Astrocyte (in vitro differentiated cells and primary cell): ENCODE measurements at regions not wholly inside any gene's neighbourhood (a gene's known extent, or its start where the extent isn't known, plus 50 kb on each side); places are given as distances from the start of the nearest gene placed in this dataset.
"Not testable (repeated sequence)": the region's sequence is repeated elsewhere in the genome, so short reads cannot be mapped to it uniquely, and the experiment has no call there.

ENCODE experiments used
- DNase-seq: peaks from one replicate; pipeline ENCODE4 v3.0.0-alpha.2; 2010; ENCODE audit warnings: low read depth
- FAIRE-seq: peaks from 2 replicates; lab custom pipeline; 2011; peaks lifted over from hg19 to GRCh38; lab: Jason Lieb, UNC
- H2AFZ ChIP-seq: 2 replicates; pipeline ENCODE4 v1.6.0; 2012; ENCODE audit warnings: low read depth, low read length, inconsistent platforms
- H3K27ac ChIP-seq: 2 replicates; pipeline ENCODE4 v1.5.1; 2011; ENCODE audit warnings: low read depth, low read length, inconsistent platforms
- H3K27me3 ChIP-seq: 2 replicates; pipeline ENCODE4 v1.6.0; 2011; ENCODE audit warnings: low read length, inconsistent platforms; ENCODE audit not compliant: insufficient read depth
- H3K36me3 ChIP-seq: 2 replicates; pipeline ENCODE4 v1.5.1; 2011; ENCODE audit warnings: low read length, inconsistent platforms; ENCODE audit not compliant: insufficient read depth
- H3K4me1 ChIP-seq: 2 replicates; pipeline ENCODE4 v1.5.1; 2011; ENCODE audit warnings: low read length, inconsistent platforms; ENCODE audit not compliant: insufficient read depth
- H3K4me2 ChIP-seq: 2 replicates; pipeline ENCODE4 v1.6.0; 2012; ENCODE audit warnings: low read length, inconsistent platforms
- H3K4me3 ChIP-seq: 2 replicates; pipeline ENCODE4 v1.5.1; 2011; ENCODE audit warnings: low read depth, mild to moderate bottlenecking, low read length, inconsistent platforms; ENCODE audit not compliant: insufficient read depth
- H3K79me2 ChIP-seq: 2 replicates; pipeline ENCODE4 v1.6.0; 2012; ENCODE audit warnings: mild to moderate bottlenecking, low read length, inconsistent platforms; ENCODE audit not compliant: insufficient read depth
- H3K9ac ChIP-seq: 2 replicates; pipeline ENCODE4 v1.6.0; 2012; ENCODE audit warnings: mild to moderate bottlenecking, low read length, inconsistent platforms
- H3K9me3 ChIP-seq: 2 replicates; pipeline ENCODE4 v1.5.1; 2012; ENCODE audit warnings: low read depth, mild to moderate bottlenecking, low read length, inconsistent platforms; ENCODE audit not compliant: insufficient read depth
- H4K20me1 ChIP-seq: 2 replicates; pipeline ENCODE4 v1.6.0; 2012; ENCODE audit warnings: low read length, inconsistent platforms; ENCODE audit not compliant: insufficient read depth
- H3K27ac Mint-ChIP-seq: one replicate; pipeline ENCODE4 v1.8.0; 2021; ENCODE audit warnings: mild to moderate bottlenecking, mixed read lengths; ENCODE audit not compliant: unreplicated experiment
- H3K27me3 Mint-ChIP-seq: one replicate; pipeline ENCODE4 v1.8.0; 2021; ENCODE audit warnings: low read depth, mixed read lengths; ENCODE audit not compliant: unreplicated experiment
- H3K36me3 Mint-ChIP-seq: one replicate; pipeline ENCODE4 v1.8.0; 2021; ENCODE audit warnings: low read depth, mixed read lengths; ENCODE audit not compliant: unreplicated experiment
- H3K4me1 Mint-ChIP-seq: one replicate; pipeline ENCODE4 v1.8.0; 2021; ENCODE audit warnings: low read depth, mixed read lengths; ENCODE audit not compliant: unreplicated experiment
- H3K4me3 Mint-ChIP-seq: one replicate; pipeline ENCODE4 v1.8.0; 2021; ENCODE audit warnings: mild to moderate bottlenecking, moderate library complexity, mixed read lengths; ENCODE audit not compliant: unreplicated experiment
- H3K9me3 Mint-ChIP-seq: one replicate; pipeline ENCODE4 v1.8.0; 2021; ENCODE audit warnings: mild to moderate bottlenecking, mixed read lengths; ENCODE audit not compliant: unreplicated experiment
- TF ChIP-seq, protein P1 (sequence below): IDR thresholded peaks from 2 replicates; pipeline ENCODE4 v1.5.1; 2011; ENCODE audit warnings: low read depth, mild to moderate bottlenecking, inconsistent platforms, low read length, moderate library complexity; ENCODE audit not compliant: insufficient read depth

DNA sequence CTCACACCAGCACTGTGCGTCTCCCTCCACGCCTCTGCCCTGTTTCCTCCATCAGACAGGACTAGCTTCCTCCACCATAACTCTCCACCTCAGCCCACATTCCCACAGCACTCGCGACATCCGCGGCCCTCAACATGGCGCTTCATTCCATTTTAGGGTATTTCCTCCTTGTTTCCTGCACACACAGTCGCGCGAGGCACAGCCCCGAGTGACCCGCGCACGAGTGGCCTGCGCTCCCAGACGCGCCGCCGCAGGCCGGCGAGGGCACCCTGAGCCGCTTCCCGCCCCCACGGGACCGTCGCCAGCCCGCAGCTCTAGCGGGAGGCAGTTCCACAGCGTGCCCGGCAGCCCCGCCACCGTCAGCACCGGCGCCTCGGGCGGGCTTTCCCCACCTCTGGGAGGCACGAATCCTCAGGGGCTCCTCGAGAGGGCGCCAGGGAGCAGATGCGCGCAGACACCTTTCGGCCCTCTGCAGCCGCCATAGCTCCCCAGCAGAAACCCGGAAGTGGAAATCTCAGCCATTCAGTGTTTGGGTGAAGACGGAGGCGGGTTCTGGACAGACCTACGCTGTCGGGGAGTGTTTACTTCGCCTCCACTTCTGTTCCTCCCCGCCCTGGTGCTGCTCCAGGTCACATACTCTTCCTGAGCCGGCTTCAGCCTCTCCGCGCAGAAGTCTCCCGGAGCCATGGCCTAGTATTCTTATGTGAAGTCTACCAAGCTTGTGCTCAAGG lies 136.6 kb downstream of the FOXD4L6 start:
- H3K9me3 Mint-ChIP-seq, H3K27me3 Mint-ChIP-seq, H4K20me1 ChIP-seq, H3K9me3 ChIP-seq, H3K27me3 ChIP-seq, H3K4me1 ChIP-seq, H3K36me3 ChIP-seq, H3K4me1 Mint-ChIP-seq, H3K4me3 Mint-ChIP-seq, FAIRE-seq, H3K79me2 ChIP-seq, H3K36me3 Mint-ChIP-seq: not testable (repeated sequence)
- Histone ChIP-seq H3K4me3 (peak overlapping the region; percentile 75), H3K27ac (peak overlapping the region; percentile 77), H2AFZ (peak overlapping the region; percentile 100), H3K4me2 (peak overlapping the region; percentile 92), H3K9ac (peak overlapping the region; percentile 91)
- peak overlapping the region; percentile 96 for H3K27ac Mint-ChIP-seq
- peak; percentile 96 for DNase-seq
- TF ChIP-seq, protein P1, sequence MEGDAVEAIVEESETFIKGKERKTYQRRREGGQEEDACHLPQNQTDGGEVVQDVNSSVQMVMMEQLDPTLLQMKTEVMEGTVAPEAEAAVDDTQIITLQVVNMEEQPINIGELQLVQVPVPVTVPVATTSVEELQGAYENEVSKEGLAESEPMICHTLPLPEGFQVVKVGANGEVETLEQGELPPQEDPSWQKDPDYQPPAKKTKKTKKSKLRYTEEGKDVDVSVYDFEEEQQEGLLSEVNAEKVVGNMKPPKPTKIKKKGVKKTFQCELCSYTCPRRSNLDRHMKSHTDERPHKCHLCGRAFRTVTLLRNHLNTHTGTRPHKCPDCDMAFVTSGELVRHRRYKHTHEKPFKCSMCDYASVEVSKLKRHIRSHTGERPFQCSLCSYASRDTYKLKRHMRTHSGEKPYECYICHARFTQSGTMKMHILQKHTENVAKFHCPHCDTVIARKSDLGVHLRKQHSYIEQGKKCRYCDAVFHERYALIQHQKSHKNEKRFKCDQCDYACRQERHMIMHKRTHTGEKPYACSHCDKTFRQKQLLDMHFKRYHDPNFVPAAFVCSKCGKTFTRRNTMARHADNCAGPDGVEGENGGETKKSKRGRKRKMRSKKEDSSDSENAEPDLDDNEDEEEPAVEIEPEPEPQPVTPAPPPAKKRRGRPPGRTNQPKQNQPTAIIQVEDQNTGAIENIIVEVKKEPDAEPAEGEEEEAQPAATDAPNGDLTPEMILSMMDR = peak; percentile 83

DNA sequence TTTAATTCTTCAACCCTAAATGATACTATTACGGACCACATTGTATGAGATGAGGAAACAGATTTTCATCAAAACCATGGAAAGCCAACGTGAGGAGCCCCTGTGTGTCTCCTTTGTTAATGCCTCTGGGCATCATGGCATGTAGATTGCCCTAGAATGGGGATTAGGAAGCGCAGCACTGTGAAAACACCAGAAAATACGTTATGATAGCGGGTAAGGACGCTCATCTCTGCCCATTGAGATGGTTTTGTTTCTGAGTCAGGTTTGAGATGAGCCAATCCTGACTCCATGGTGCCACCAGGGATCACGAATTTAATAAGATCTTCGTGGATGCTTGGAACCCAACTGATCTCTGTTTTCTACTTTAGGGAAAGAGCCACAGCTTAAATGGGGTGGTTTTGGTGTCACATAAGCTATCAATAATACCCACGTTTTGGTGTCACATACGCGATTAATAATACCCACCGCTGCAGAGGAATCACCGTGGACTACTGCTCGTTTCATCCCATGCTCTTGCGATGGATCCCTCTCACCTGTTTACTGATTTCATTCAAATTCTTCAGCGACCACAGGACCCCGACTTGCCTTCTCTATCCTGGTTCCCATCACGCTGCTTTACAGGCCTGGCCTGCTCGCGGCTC lies 137.3 kb downstream of the FOXD4L6 start:
- Histone ChIP-seq H2AFZ (peak overlapping the region; percentile 100), H3K9ac (peak overlapping the region; percentile 91), H3K4me2 (peak overlapping the region; percentile 92), H3K27ac (peak overlapping the region; percentile 77), H3K4me3 (peak overlapping the region; percentile 75)
- H3K4me1 Mint-ChIP-seq, FAIRE-seq, H3K79me2 ChIP-seq, H4K20me1 ChIP-seq, H3K27me3 Mint-ChIP-seq, H3K9me3 Mint-ChIP-seq, H3K27me3 ChIP-seq, DNase-seq, H3K4me3 Mint-ChIP-seq, H3K27ac Mint-ChIP-seq, H3K36me3 Mint-ChIP-seq, H3K4me1 ChIP-seq, H3K9me3 ChIP-seq, H3K36me3 ChIP-seq: not testable (repeated sequence)

DNA sequence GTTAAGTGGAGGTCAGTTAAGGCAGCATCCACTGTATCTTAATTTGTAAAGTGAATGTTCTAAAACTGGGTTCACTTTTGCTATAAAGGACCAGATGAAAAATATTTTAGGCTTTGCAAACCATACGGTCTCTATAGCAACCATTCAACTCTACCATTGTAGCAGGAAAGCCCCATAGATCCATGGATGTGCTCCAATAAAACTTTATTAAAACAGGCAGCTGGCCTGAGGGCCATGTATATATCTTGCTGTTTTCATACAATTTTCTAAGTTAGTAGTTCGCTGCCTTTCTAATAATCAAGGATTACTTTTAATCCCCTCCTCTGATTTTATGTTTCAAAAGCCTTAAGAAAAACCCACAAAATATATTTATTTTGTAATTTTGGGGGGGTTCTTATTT lies 142.1 kb downstream of the FOXD4L6 start:
- H3K4me3 Mint-ChIP-seq, H3K27ac Mint-ChIP-seq, H3K36me3 Mint-ChIP-seq, H3K27ac ChIP-seq, H3K9me3 ChIP-seq, H3K9ac ChIP-seq, H3K79me2 ChIP-seq, H3K27me3 Mint-ChIP-seq, H2AFZ ChIP-seq, H4K20me1 ChIP-seq, H3K27me3 ChIP-seq, H3K4me1 Mint-ChIP-seq, H3K4me2 ChIP-seq, DNase-seq, H3K36me3 ChIP-seq, H3K4me1 ChIP-seq, FAIRE-seq, H3K4me3 ChIP-seq, H3K9me3 Mint-ChIP-seq: not testable (repeated sequence)

DNA sequence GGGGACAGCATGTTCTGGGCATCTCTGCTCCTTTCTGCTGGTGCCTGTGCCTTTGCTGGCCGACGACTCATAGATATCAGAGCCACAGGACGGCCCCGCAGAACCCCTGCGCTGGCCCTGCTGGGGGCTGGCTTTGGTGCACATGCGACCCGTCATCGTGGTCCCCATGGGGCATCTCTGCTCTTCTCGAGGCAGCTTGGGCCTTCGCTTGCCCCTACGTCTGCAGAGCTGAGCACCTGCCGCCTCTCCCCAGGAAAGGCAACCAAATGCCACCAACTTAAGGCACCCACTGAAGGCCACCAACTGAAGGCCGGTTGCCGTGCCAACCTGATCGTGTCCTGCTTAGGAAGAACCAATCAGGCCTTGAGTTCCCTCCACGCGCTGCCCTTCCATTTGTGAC lies 153.1 kb downstream of the FOXD4L6 start:
- not testable (repeated sequence) for H4K20me1 ChIP-seq, H3K27ac Mint-ChIP-seq, H3K27me3 Mint-ChIP-seq, H3K36me3 Mint-ChIP-seq, H3K9ac ChIP-seq, H3K4me3 ChIP-seq, H3K4me1 Mint-ChIP-seq, H3K4me2 ChIP-seq, H3K36me3 ChIP-seq, FAIRE-seq, DNase-seq, H3K9me3 Mint-ChIP-seq, H2AFZ ChIP-seq, H3K27ac ChIP-seq, H3K9me3 ChIP-seq, H3K79me2 ChIP-seq, H3K4me3 Mint-ChIP-seq, H3K4me1 ChIP-seq, H3K27me3 ChIP-seq

DNA sequence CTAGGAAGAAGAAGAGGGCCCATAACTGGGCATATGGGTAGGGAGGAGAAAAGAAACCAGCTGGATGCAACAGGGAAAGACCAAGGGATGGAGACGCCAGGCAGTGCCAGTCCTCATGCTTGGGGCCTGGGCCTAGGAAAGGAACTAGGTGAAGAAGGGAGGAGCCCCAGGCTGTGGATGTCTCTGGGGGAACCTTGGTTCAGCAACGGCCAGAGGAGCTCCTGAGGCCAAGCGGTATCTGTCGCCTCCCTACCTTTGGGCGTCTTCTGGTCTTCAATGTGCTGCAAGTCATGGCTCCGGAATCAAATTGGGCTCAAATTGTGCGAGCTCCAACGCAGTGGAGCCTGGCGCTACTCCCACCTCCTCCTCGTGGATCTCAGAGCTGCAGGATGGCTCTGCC lies 153.6 kb downstream of the FOXD4L6 start:
- H3K27me3 ChIP-seq, H3K9me3 ChIP-seq, H3K27me3 Mint-ChIP-seq, H3K4me1 Mint-ChIP-seq, H3K4me3 ChIP-seq, H3K9ac ChIP-seq, H2AFZ ChIP-seq, H3K27ac Mint-ChIP-seq, H3K4me2 ChIP-seq, H3K36me3 ChIP-seq, H3K4me1 ChIP-seq, DNase-seq, H3K4me3 Mint-ChIP-seq, H3K79me2 ChIP-seq, H4K20me1 ChIP-seq, H3K9me3 Mint-ChIP-seq, H3K36me3 Mint-ChIP-seq, H3K27ac ChIP-seq, FAIRE-seq: not testable (repeated sequence)
